Suppressor macrophage treated with lipopolysaccharide for 4 hours (primary cell): ENCODE measurements at regions not wholly inside any gene's neighbourhood (a gene's known extent, or its start where the extent isn't known, plus 50 kb on each side); places are given as distances from the start of the nearest gene placed in this dataset.
"Not testable (repeated sequence)": the region's sequence is repeated elsewhere in the genome, so short reads cannot be mapped to it uniquely, and the experiment has no call there.

Source experiments
- DNase-seq: peaks from one replicate; pipeline ENCODE4 v3.0.0-alpha.2; 2020

DNA sequence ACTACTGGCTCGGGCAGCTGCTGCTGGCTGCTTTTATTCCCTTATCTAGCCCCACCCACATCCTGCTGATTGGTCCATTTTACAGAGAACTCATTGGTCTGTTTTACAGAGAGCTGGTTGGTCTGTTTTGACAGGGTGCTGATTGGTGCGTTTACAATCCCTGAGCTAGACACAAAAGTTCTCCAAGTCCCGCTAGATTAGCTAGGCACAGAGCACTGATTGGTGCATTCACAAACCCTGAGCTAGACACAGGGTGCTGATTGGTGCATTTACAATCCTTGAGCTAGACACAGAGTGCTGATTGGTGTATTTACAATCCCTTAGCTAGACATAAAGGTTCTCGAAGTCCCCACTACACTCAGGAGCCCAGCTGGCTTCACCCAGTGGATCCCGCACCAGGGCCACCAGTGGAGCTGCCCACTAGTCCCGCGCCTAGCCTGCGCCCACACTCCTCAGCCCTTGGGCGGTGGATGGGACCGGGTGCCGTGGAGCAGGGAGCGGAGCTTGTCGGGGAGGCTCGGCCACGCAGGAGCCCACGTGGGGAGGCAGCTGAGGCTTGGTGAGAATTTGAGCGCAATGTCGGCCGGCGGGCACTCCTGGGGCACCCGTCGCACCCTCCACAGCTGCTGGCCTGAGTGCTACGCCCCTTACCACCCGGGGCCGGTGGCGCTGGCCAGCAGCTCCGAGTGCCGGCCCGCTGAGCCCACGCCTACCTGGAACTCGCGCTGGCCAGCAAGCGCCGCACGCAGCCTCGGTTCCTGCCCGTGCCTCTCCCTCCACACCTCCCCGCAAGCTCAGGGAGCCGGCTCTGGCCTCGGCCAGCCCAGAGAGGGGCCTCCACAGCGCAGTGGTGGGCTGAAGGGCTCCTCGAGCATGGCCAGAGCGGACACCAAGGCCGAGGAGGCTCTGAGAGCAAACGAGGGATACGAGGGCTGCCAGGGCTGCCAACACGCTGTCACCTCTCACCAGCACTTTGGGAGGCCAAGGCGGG lies 91.1 kb upstream of the HS3ST2 start:
- not testable (repeated sequence) for DNase-seq

DNA sequence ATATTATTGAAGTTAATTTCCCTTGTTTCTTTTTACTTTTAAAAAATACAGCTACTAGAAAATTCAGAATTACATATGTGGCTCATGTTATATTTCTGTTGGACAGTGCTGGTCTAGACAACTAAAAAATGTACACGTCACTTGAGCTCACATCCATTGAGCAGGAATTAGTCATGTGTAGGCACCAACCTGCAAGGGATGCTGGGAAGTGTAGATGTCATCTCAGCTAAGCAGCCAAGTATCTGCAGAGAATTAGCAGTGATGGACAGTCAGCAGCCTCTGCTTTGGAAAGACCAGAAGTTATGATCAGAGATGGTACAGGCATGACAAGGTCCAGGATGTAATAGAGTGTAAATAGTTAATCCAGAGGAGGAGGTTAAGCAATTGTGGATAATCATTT lies 87.1 kb upstream of the HS3ST2 start:
- DNase-seq: no peak

- no peak for DNase-seq
These were observed 86.4 kb upstream of the HS3ST2 start for GRCh38 chr16:22727285-22728166.

DNA sequence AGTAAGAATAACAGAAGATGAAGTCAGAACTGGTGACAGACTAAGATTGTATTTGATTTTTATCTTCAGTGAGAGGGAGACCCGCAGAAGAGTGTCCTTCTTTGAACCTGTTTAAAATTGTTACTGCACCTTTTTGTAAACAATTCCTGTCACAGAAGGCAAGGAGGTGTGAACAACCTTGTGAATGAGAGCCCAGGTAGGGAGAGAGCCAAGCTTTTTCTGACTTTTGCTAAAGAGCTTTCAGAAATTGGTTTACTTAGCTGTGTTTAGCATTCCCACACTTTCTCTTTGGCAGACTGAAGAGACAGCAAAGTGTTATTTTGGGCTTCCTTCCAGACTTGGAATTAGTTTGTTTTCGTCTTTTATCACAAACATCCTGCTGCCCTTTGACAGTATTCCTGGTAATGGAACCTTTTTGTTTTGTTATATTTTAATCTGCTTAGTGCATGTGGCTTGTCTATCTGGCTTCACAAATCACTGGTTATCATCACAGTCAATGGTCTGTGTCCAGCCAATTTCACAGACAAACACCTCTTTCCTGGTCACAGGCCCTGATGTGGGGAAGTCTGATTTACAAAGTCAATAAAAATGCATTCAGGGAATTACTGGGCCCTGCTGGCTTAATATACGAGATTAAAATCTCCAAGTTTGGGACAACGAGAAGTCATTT lies 85.7 kb upstream of the HS3ST2 start:
- no peak for DNase-seq

GRCh38 chr16:22732400-22732799 lies 81.6 kb upstream of the HS3ST2 start:
- DNase-seq: peak; percentile 2

DNA sequence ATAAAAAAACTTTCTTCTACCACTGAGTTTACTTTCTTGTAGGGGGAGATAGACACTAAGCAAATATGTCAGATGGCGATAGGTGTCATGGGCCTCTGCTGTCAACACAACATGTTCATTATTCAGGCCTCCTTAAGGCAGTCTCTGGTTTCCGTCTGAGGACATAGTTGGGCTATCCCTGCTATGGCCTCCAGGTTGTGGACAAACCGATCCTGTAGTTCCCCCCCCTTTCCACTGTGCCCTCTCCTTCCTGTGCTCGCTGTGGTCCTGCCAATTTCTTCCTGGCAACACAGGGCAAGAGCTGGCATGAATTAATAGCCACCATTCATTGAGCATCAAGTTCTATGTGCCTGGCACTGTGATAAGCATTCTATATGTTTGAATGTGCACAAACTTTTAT lies 81.0 kb upstream of the HS3ST2 start:
- no peak for DNase-seq

DNA sequence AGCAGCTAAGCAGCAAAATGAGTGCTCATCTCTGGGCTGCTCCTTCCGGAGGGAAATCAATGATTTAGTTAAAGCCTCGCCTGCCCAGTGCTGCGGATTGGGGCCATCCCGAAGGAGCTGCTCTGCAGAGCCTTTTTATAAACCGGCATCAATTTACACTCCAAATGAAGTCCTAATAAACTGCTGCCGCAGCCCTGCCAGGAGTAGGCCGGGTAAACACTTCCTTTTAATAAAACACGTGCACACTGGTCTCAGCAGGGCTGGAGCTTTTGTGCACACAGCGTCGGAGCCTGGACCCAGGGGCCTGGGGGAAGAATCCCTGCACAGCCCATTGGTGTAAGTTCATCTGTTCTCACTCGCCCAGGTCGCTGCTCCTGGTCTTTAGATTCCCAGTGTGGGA lies 79.6 kb upstream of the HS3ST2 start:
- DNase-seq: no peak

GRCh38 chr16:22736791-22737190 lies 77.2 kb upstream of the HS3ST2 start:
- no peak for DNase-seq

- peak; percentile 30 for DNase-seq
These were observed 74.9 kb upstream of the HS3ST2 start for GRCh38 chr16:22739077-22739476.

DNA sequence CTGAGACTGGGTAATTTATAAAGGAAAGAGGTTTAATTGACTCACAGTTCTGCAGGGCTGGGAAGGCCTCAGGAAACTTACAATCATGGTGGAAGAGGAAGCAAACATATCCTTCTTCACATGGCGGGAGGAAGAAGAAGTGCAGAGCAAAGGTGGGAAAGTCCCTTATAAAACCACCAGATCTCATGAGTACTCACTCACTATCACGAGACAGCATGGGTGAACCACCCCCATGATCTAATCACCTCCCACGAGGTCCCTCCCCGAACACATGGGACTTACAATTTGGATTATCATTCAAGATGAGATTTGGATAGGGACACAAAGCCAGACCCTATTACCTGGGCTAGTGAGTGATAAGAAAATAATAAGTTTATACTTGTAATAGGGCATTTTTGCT lies 70.6 kb upstream of the HS3ST2 start:
- DNase-seq: peak; percentile 31

DNA sequence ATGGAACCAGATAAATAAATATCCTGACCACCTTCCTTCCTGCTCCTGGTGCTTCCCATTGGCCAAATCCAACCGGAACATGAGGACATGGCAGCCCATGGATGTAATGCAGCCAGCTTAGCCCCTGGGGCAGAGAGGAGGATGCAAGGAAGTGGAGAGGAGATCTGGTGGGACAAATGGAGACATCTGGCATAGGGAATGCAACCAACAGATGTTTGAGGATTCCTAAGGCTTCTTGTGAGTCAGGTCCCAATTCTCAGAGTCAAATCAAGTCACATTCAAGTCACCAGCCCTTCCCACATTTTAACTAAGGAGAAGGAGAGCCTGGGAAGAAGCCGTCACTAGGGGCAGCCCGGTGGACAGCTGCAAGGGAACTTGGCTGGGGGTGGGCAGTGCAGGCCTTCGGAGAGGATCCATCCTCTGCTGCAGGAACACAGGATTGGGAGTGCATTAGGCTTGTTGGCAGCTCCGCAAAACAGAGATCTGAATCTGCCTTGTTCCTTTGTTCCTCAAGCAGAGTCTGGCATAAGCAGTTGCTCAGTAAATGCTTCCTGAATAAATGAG lies 62.8 kb upstream of the HS3ST2 start:
- no peak for DNase-seq

DNA sequence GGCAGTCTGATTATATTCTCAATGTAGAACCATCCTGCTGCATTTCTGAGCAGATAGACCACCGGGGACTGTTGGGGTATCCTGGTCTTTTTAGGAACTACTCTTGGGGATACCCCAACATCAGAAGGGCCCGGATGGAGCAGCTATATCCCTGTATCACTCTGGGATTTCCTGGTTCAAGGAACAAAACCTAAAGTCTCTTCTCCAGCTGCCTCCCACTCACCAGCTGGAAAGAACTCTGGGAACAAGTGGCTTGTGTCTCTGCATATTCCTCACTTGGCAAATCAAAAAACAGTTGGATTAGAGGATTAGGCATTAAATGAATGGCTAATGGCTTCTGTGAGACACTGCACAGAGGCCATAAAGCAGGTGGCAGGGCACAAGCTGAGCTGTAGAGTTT lies 62.3 kb upstream of the HS3ST2 start:
- DNase-seq: no peak

DNA sequence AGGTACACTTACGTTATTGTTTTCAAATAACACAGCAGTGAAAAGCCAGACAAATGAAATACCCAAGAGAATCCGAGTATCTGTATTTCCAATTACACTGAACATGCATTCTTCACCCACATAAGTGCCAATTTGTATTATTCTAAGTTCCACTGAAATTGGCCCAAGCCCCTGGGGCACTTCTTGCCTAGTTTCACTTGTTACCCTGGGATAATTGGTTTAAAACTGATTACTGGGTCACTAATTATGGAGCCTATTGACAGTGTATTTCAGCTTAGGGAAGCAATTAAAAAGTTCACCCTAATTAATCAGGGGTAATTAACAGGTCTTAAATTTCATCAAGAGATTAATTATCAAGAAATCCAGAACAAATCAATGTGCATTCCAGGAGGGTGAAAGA lies 60.5 kb upstream of the HS3ST2 start:
- DNase-seq: no peak

- DNase-seq: no peak
These were observed 59.4 kb upstream of the HS3ST2 start for GRCh38 chr16:22754577-22754976.

- no peak for DNase-seq
These were observed 56.8 kb upstream of the HS3ST2 start for GRCh38 chr16:22757202-22757601.

DNA sequence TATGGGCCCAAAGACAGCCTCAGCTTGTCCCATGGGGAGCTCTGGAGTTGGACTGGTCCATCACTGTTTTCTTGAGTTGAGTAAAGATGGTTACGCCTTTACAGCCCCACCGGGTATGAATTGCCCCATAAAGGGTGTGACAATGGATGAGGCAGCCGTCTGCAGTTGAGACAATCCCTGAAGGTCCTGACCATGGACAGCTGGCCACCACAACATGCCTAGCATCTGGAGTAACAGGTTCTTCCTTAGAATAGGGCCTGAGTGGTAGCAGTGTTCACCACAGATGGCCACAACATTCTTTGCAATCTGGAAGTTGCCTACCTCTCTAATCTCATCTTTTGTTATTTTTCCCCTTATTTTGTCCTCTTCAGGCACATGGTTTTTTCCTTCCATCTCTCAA lies 51.5 kb upstream of the HS3ST2 start:
- no peak for DNase-seq

GRCh38 chr16:22763437-22764080 lies 50.4 kb upstream of the HS3ST2 start:
- DNase-seq: no peak
